LNCaP clone FGC (cell line): ENCODE measurements at regions not wholly inside any gene's neighbourhood (a gene's known extent, or its start where the extent isn't known, plus 50 kb on each side); places are given as distances from the start of the nearest gene placed in this dataset.

Experiments
- DNase-seq: peaks from one replicate; pipeline ENCODE4 v3.0.0-alpha.2; 2011; ENCODE audit warnings: low read depth
- H3K4me3 ChIP-seq: 2 replicates; pipeline ENCODE4 v1.5.1; 2011; ENCODE audit warnings: mild to moderate bottlenecking, low read depth, low read length, control low read depth
- CTCF ChIP-seq: IDR thresholded peaks from 2 replicates; pipeline ENCODE4 v1.5.1; 2012; ENCODE audit warnings: mild to moderate bottlenecking; ENCODE audit not compliant: control insufficient read depth, insufficient read depth; ENCODE audit errors: extremely low read depth

DNA sequence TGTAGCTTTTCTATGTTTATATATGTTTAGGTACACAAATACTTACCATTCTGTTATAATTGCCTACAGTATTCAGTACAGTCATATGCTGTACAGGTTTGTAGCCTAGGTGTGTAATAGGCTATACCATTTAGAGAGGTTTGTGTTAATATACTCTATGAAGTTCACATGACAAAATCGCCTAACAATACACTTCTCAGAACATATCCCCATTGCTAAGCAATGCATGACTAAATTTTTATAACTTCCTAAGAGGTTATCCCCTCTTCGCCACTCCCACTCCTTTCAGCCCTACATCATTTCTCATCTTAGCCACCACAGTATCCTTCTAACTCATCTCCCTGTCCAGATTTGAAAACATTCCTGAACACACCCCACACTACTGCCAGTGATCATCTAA lies 83.7 kb upstream of the ZCCHC13 start:
- H3K4me3 ChIP-seq, result no peak overlapping the region
- TF ChIP-seq CTCF, result no peak
- no peak for DNase-seq

DNA sequence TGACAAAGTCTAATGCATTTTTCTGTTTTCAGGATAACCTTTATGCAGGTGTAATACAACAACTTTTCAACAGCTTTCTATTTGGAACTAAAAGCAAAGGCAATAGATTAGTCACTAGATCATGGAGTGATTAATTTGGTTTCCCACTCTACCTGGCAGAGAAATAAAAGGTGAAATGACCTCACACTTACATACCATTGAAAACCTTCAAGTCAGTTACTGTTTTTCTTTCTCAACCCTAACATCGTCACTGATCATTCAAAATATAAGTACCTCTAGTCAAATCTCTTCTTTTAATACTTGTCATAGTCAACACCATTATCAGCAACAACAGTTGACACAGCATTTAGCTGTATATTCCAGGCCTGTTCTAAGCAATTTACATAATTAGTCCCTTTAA lies 85.1 kb upstream of the ZCCHC13 start:
- DNase-seq, result no peak
- H3K4me3 ChIP-seq, result no peak overlapping the region
- TF ChIP-seq CTCF, result no peak

- DNase-seq, result no peak
- no peak for TF ChIP-seq CTCF
- no peak overlapping the region for H3K4me3 ChIP-seq
Measured at GRCh38 chrX:74216421-74216820, 87.6 kb upstream of the ZCCHC13 start.

DNA sequence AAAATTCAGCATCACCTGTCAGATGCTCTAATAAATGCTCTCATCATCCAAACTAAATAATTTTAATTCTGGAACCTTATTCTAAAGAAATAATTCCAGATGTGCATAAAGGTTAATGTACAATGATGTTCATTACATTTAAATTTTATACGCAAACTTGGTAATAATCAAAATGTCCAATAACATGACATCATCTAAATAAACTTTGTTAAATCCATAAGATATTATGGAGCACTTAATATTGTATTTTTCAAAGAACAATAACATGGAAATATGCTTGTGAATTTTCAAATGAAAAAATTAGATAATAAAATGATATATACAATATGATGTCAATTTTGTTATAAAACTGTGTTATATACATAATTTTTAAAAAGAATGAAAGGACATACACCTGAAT lies 92.1 kb upstream of the ZCCHC13 start:
- no peak overlapping the region for H3K4me3 ChIP-seq
- no peak for DNase-seq
- no peak for TF ChIP-seq CTCF

DNA sequence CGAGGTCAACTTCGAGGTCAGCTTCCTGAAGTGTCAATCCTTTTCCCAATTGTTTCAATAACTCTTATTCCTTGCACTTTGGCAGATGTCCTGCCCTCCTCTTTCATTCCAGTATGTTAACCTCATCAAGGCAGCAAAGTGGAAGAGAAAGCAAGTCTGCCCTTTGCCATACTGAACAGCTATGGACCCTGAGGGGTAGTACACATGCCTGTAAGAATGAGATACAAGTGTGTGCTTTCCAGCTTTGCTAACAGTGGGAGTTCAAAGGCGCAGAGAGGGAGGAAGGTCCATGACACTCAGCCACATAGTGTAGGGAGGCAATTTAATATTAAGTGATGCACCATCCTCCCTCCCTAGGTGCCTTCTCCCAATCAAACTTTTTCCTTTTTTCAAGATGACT lies 96.4 kb upstream of the ZCCHC13 start:
- H3K4me3 ChIP-seq, result no peak overlapping the region
- DNase-seq, result no peak
- TF ChIP-seq CTCF, result no peak

DNA sequence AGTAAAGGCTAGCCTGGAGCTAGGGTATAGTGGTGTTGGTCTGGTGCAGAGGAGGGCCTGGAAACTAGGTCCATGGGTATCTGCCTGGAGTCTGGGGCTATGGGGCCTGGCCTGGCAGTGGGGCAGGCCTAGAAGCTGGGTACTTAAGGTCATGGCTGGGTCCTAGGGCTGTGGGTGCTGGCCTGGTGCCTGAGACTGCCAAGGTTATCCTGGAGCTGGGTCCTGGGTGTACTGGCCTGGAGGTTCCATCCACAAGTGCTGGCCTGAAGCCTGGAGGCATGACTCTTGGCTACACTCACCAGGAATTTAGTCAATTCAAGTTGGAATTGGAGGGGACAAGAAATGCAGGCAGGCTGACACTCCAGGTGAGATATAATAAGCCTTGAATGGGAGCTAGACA lies 108.4 kb upstream of the ZCCHC13 start:
- DNase-seq, result no peak
- TF ChIP-seq CTCF, result no peak

DNA sequence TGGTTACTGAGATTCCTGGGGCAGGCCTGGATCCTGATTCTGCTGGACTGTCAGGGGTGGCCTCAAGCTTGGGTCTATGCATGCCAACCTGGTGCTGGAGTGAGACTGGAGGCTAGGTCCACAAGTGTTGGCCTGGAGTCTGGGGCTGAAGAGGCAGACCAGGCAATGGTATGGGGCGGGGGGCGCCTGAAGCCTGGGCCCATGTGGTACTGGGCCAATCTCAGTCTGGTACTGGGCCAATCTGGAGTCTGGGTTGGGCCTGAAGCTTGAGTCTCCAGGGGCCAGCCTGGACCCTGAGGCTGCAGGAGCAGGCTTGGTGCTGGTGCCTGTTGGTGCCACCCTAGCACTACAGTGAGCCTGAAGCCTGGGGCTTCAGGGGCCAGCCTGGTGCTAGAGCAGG lies 108.9 kb upstream of the ZCCHC13 start:
- TF ChIP-seq CTCF, result no peak
- no peak for DNase-seq
- no peak overlapping the region for H3K4me3 ChIP-seq

More for the DNA sequence above, 108.4 kb upstream of the ZCCHC13 start:
- H3K4me3 ChIP-seq, result no peak overlapping the region
